ENCODE measurements at regions not wholly inside any gene's neighbourhood (a gene's known extent, or its start where the extent isn't known, plus 50 kb on each side); places are given as distances from the start of the nearest gene placed in this dataset.
A peak's percentile ranks its signal among the peaks of the same experiment; 100 is the strongest.

GRCh38 chr7:41188163-41189130 lies 514.4 kb downstream of the INHBA start:
- peak; percentile 71 for DNase-seq (ENCODE audit: low read depth)
- H3K4me3 ChIP-seq (ENCODE audit: control insufficient read depth, low read depth, low read length), result no peak overlapping the region
- TF ChIP-seq CTCF (conservative IDR thresholded peaks at IDR 0.05; ENCODE audit: control insufficient read depth, insufficient read depth, low read depth, low read length), result no peak

- DNase-seq (ENCODE audit: low read depth), result no peak
- no peak for TF ChIP-seq CTCF (conservative IDR thresholded peaks at IDR 0.05; ENCODE audit: control insufficient read depth, insufficient read depth, low read depth, low read length)
- H3K4me3 ChIP-seq (ENCODE audit: control insufficient read depth, low read depth, low read length), result no peak overlapping the region
Observed at GRCh38 chr7:41187322-41187721, 515.6 kb downstream of the INHBA start.

- TF ChIP-seq CTCF (conservative IDR thresholded peaks at IDR 0.05; ENCODE audit: control insufficient read depth, insufficient read depth, low read depth, low read length), result no peak
- peak; percentile 11 for DNase-seq (ENCODE audit: low read depth)
- no peak overlapping the region for H3K4me3 ChIP-seq (ENCODE audit: control insufficient read depth, low read depth, low read length)
Observed at GRCh38 chr7:41185851-41186250, 517.0 kb downstream of the INHBA start.

- TF ChIP-seq CTCF (conservative IDR thresholded peaks at IDR 0.05; ENCODE audit: control insufficient read depth, insufficient read depth, low read depth, low read length), result no peak
- no peak overlapping the region for H3K4me3 ChIP-seq (ENCODE audit: control insufficient read depth, low read depth, low read length)
- no peak for DNase-seq (ENCODE audit: low read depth)
Observed at GRCh38 chr7:41183741-41184140, 519.1 kb downstream of the INHBA start.

GRCh38 chr7:41182782-41183181 lies 520.1 kb downstream of the INHBA start:
- H3K4me3 ChIP-seq (ENCODE audit: control insufficient read depth, low read depth, low read length), result no peak overlapping the region
- no peak for TF ChIP-seq CTCF (conservative IDR thresholded peaks at IDR 0.05; ENCODE audit: control insufficient read depth, insufficient read depth, low read depth, low read length)
- DNase-seq (ENCODE audit: low read depth), result no peak

GRCh38 chr7:41175435-41175834 lies 527.5 kb downstream of the INHBA start:
- no peak for TF ChIP-seq CTCF (conservative IDR thresholded peaks at IDR 0.05; ENCODE audit: control insufficient read depth, insufficient read depth, low read depth, low read length)
- H3K4me3 ChIP-seq (ENCODE audit: control insufficient read depth, low read depth, low read length), result no peak overlapping the region
- DNase-seq (ENCODE audit: low read depth), result no peak

Measured in fibroblast of mammary gland (primary cell).